Common myeloid progenitor, CD34-positive (primary cell): ENCODE measurements at regions not wholly inside any gene's neighbourhood (a gene's known extent, or its start where the extent isn't known, plus 50 kb on each side); places are given as distances from the start of the nearest gene placed in this dataset.
"Not testable (repeated sequence)": the region's sequence is repeated elsewhere in the genome, so short reads cannot be mapped to it uniquely, and the experiment has no call there.

Source experiments
- CTCF ChIA-PET: fragments of 350-600 bp; sonication (Branson Sonifier 250); formaldehyde crosslinking; loops from one replicate; lab custom pipeline; 2021; ENCODE audit warnings: antibody characterized with exemption; lab: Charles Lee
- POLR2A ChIA-PET: fragments of 350-600 bp; sonication (Branson Sonifier 250); formaldehyde crosslinking; loops from one replicate; lab custom pipeline; 2021; ENCODE audit warnings: antibody characterized with exemption; lab: Charles Lee
- DNase-seq, 3 donors: peaks; one replicate each; pipeline versions ENCODE4 v3.0.0 to v3.0.0-alpha.2; 2013
- H3K27ac ChIP-seq, 2 experiments: 1 replicate in 1 of 2; 2 replicates in 1 of 2; pipeline ENCODE4 v1.7.0; 2013; ENCODE audit warnings: inconsistent platforms in 2 of 2, low read length in 2 of 2, mild to moderate bottlenecking in 2 of 2, low read depth in 1 of 2, moderate library complexity in 1 of 2; ENCODE audit not compliant: severe bottlenecking in 2 of 2, insufficient read depth in 1 of 2, poor library complexity in 1 of 2
- H3K27me3 ChIP-seq, 5 experiments: replicated peaks in 2 of 5; 1 replicate in 3 of 5; 2 replicates in 2 of 5; pipeline versions ENCODE4 v1.6.1 to v1.7.0; 2013; ENCODE audit warnings: low read length in 4 of 5, mild to moderate bottlenecking in 2 of 5, moderate library complexity in 2 of 5, inconsistent platforms in 1 of 5; ENCODE audit not compliant: insufficient read depth in 5 of 5, control insufficient read depth in 4 of 5
- H3K36me3 ChIP-seq, 4 experiments: 1 replicate in 2 of 4; 2 replicates in 2 of 4; pipeline versions ENCODE4 v1.6.1 to v1.7.0; 2013; ENCODE audit warnings: low read length in 3 of 4, control low read depth in 1 of 4, mild to moderate bottlenecking in 1 of 4; ENCODE audit not compliant: control insufficient read depth in 4 of 4, insufficient read depth in 4 of 4
- H3K4me1 ChIP-seq, 4 experiments: 1 replicate in 3 of 4; 2 replicates in 1 of 4; pipeline versions ENCODE4 v1.6.1 to v1.7.1; 2013; ENCODE audit warnings: low read length in 3 of 4, mild to moderate bottlenecking in 3 of 4, control low read depth in 1 of 4, inconsistent platforms in 1 of 4, moderate library complexity in 1 of 4; ENCODE audit not compliant: control insufficient read depth in 4 of 4, insufficient read depth in 4 of 4; ENCODE audit errors: control extremely low read depth in 1 of 4
- H3K4me3 ChIP-seq, 7 experiments: 1 replicate in 4 of 7; 2 replicates in 3 of 7; pipeline versions ENCODE4 v1.5.1 to v1.7.0; 2013; ENCODE audit warnings: mild to moderate bottlenecking in 7 of 7, low read length in 6 of 7, moderate library complexity in 6 of 7, inconsistent platforms in 2 of 7, low read depth in 2 of 7, control low read depth in 1 of 7; ENCODE audit not compliant: insufficient read depth in 4 of 7, control insufficient read depth in 1 of 7; ENCODE audit errors: extremely low read depth in 1 of 7
- H3K9me3 ChIP-seq, 5 experiments: 1 replicate in 4 of 5; 2 replicates in 1 of 5; pipeline versions ENCODE4 v1.6.1 to v1.7.1; 2013; ENCODE audit warnings: low read length in 4 of 5, mild to moderate bottlenecking in 2 of 5, inconsistent platforms in 1 of 5, low read depth in 1 of 5, moderate library complexity in 1 of 5; ENCODE audit not compliant: control insufficient read depth in 4 of 5, insufficient read depth in 2 of 5; ENCODE audit errors: control extremely low read depth in 1 of 5
- WGBS: methylation state at CpG from one replicate; pipeline ENCODE4 v1.1.5; 2013; ENCODE audit not compliant: insufficient coverage; 5-methylcytosine and 5-hydroxymethylcytosine counted together

GRCh38 chr6:122248844-122249243 is 150.6 kb upstream of the HSF2 start:
- POLR2A ChIA-PET, result no interaction called here
- DNase-seq, result no peak
- Histone ChIP-seq H3K4me3 (no peak overlapping the region), H3K27me3 (no peaks in the 10 kb centered on the region), H3K9me3 (peaks cover 0 to 13% (median 5%) of the 10 kb centered on the region in 5 experiments), H3K27ac (no peak overlapping the region), H3K36me3 (no peaks in the 10 kb centered on the region), H3K4me1 (no peaks in the 10 kb centered on the region)
- CTCF ChIA-PET, result no interaction called here
- no CpG with 5 or more reads among the region's 1 CpG for WGBS

GRCh38 chr6:122258839-122259238 is 140.6 kb upstream of the HSF2 start:
- Histone ChIP-seq H3K9me3 (peaks cover 0 to 1% (median 0%) of the 10 kb centered on the region in 5 experiments), H3K27ac (no peak overlapping the region), H3K27me3 (no peaks in the 10 kb centered on the region), H3K36me3 (no peaks in the 10 kb centered on the region), H3K4me3 (no peak overlapping the region), H3K4me1 (no peaks in the 10 kb centered on the region)
- no peak for DNase-seq
- ChIA-PET POLR2A (no interaction called here), CTCF (no interaction called here)
- 97% methylated on average over 3 of the region's 3 CpGs for WGBS

GRCh38 chr6:122264557-122264956 is 134.9 kb upstream of the HSF2 start:
- no peak overlapping the region for H3K4me3 ChIP-seq
- peaks cover 0 to 2% (median 0%) of the 10 kb centered on the region in 5 experiments for H3K9me3 ChIP-seq
- POLR2A ChIA-PET, result no interaction called here
- no peaks in the 10 kb centered on the region for H3K36me3 ChIP-seq
- no peaks in the 10 kb centered on the region for H3K27me3 ChIP-seq
- no peak for DNase-seq
- no peaks in the 10 kb centered on the region for H3K4me1 ChIP-seq
- CTCF ChIA-PET, result no interaction called here
- 100% methylated on average over 1 of the region's 2 CpGs for WGBS
- no peak overlapping the region for H3K27ac ChIP-seq

GRCh38 chr6:122265755-122266154 is 133.7 kb upstream of the HSF2 start:
- Histone ChIP-seq H3K27me3 (no peaks in the 10 kb centered on the region), H3K36me3 (no peaks in the 10 kb centered on the region), H3K4me3 (no peak overlapping the region), H3K9me3 (peaks cover 0 to 2% (median 0%) of the 10 kb centered on the region in 5 experiments), H3K4me1 (no peaks in the 10 kb centered on the region), H3K27ac (no peak overlapping the region)
- 71% methylated on average over 1 of the region's 1 CpG for WGBS
- no peak for DNase-seq
- POLR2A ChIA-PET, result no interaction called here
- CTCF ChIA-PET, result no interaction called here

GRCh38 chr6:122268394-122268793 is 131.1 kb upstream of the HSF2 start:
- Histone ChIP-seq H3K36me3 (no peaks in the 10 kb centered on the region), H3K9me3 (peaks cover 0 to 2% (median 0%) of the 10 kb centered on the region in 5 experiments), H3K4me3 (no peak overlapping the region), H3K27ac (no peak overlapping the region), H3K27me3 (no peaks in the 10 kb centered on the region), H3K4me1 (no peaks in the 10 kb centered on the region)
- CTCF ChIA-PET, result no interaction called here
- DNase-seq, result no peak
- WGBS, result no CpG with 5 or more reads among the region's 2 CpGs
- POLR2A ChIA-PET, result no interaction called here

- Histone ChIP-seq H3K4me3 (no peak overlapping the region), H3K9me3 (no peaks in the 10 kb centered on the region), H3K4me1 (no peaks in the 10 kb centered on the region), H3K36me3 (no peaks in the 10 kb centered on the region), H3K27ac (no peak overlapping the region), H3K27me3 (no peaks in the 10 kb centered on the region)
- POLR2A ChIA-PET, result no interaction called here
- WGBS, result no CpG with 5 or more reads among the region's 1 CpG
- CTCF ChIA-PET, result no interaction called here
- no peak for DNase-seq
Observed at GRCh38 chr6:122276637-122277036, 122.8 kb upstream of the HSF2 start.

- POLR2A ChIA-PET, H3K4me3 ChIP-seq, H3K36me3 ChIP-seq, H3K27ac ChIP-seq, DNase-seq, H3K4me1 ChIP-seq, H3K9me3 ChIP-seq, H3K27me3 ChIP-seq, CTCF ChIA-PET: not testable (repeated sequence)
- WGBS, result 92% methylated on average over 34 of the region's 52 CpGs
Observed at GRCh38 chr6:122280105-122281021, 119.1 kb upstream of the HSF2 start.
